ENCODE measurements at regions not wholly inside any gene's neighbourhood (a gene's known extent, or its start where the extent isn't known, plus 50 kb on each side); places are given as distances from the start of the nearest gene placed in this dataset.

- ChIA-PET POLR2A (no interaction called here), CTCF (no interaction called here)
- Mint-ChIP-seq H3K27me3 (no peaks in the 10 kb centered on the region), H3K9me3 (no peaks in the 10 kb centered on the region), H3K4me3 (no peak overlapping the region), H3K4me1 (ENCODE audit: low read depth) (no peaks in the 10 kb centered on the region), H3K36me3 (ENCODE audit: low read depth) (no peaks in the 10 kb centered on the region), H3K27ac (no peak overlapping the region)
- Histone ChIP-seq H3K9me3 (ENCODE audit: control insufficient read depth in 1 of 2, insufficient read depth in 1 of 2, low read length in 2 of 2) (peaks cover 0 to 6% of the 10 kb centered on the region in 2 experiments), H3K27ac (ENCODE audit: low read depth in 1 of 2, low read length in 2 of 2) (no peak overlapping the region), H3K4me1 (ENCODE audit: insufficient read depth, low read length) (no peaks in the 10 kb centered on the region), H3K27me3 (ENCODE audit: control insufficient read depth in 1 of 2, insufficient read depth in 2 of 2, low read length in 2 of 2) (no peaks in the 10 kb centered on the region), H3K4me3 (ENCODE audit: low read length) (no peak overlapping the region), H3K36me3 (ENCODE audit: insufficient read depth, low read length) (no peaks in the 10 kb centered on the region)
- ATAC-seq (ENCODE audit: poor library complexity) (no peak), DNase-seq (no peak)
- no peak for TF ChIP-seq CTCF (IDR thresholded peaks at IDR 0.05)
- intact Hi-C loops (cut with DNase I, micrococcal nuclease): no loop called here
Measured at GRCh38 chrX:43380704-43381103, 275.4 kb upstream of the MAOA start.

- intact Hi-C loops (cut with DNase I, micrococcal nuclease): no loop called here
- Histone ChIP-seq H3K9me3 (ENCODE audit: control insufficient read depth in 1 of 2, insufficient read depth in 1 of 2, low read length in 2 of 2) (no peaks in the 10 kb centered on the region), H3K4me3 (ENCODE audit: low read length) (no peak overlapping the region), H3K36me3 (ENCODE audit: insufficient read depth, low read length) (no peaks in the 10 kb centered on the region), H3K4me1 (ENCODE audit: insufficient read depth, low read length) (no peaks in the 10 kb centered on the region), H3K27me3 (ENCODE audit: control insufficient read depth in 1 of 2, insufficient read depth in 2 of 2, low read length in 2 of 2) (no peaks in the 10 kb centered on the region), H3K27ac (ENCODE audit: low read depth in 1 of 2, low read length in 2 of 2) (no peak overlapping the region)
- Mint-ChIP-seq H3K4me1 (ENCODE audit: low read depth) (no peaks in the 10 kb centered on the region), H3K27me3 (no peaks in the 10 kb centered on the region), H3K27ac (no peak overlapping the region), H3K36me3 (ENCODE audit: low read depth) (no peaks in the 10 kb centered on the region), H3K9me3 (no peaks in the 10 kb centered on the region), H3K4me3 (no peak overlapping the region)
- TF ChIP-seq CTCF (IDR thresholded peaks at IDR 0.05): no peak
- DNase-seq (no peak), ATAC-seq (ENCODE audit: poor library complexity) (no peak)
- POLR2A ChIA-PET: no interaction called here
- CTCF ChIA-PET: no interaction called here
Measured at GRCh38 chrX:43386875-43387274, 269.2 kb upstream of the MAOA start.

GRCh38 chrX:43405191-43405590 lies 250.9 kb upstream of the MAOA start:
- ChIA-PET POLR2A (no interaction called here), CTCF (no interaction called here)
- Mint-ChIP-seq H3K4me3 (no peak overlapping the region), H3K27me3 (no peaks in the 10 kb centered on the region), H3K9me3 (no peaks in the 10 kb centered on the region), H3K27ac (no peak overlapping the region), H3K4me1 (ENCODE audit: low read depth) (no peaks in the 10 kb centered on the region), H3K36me3 (ENCODE audit: low read depth) (no peaks in the 10 kb centered on the region)
- no peak for TF ChIP-seq CTCF (IDR thresholded peaks at IDR 0.05)
- no peaks in the 10 kb centered on the region for H3K36me3 ChIP-seq (ENCODE audit: insufficient read depth, low read length)
- intact Hi-C loops (cut with DNase I, micrococcal nuclease): no loop called here
- no peak overlapping the region for H3K27ac ChIP-seq (ENCODE audit: low read depth in 1 of 2, low read length in 2 of 2)
- ATAC-seq (ENCODE audit: poor library complexity): no peak
- H3K4me3 ChIP-seq (ENCODE audit: low read length): no peak overlapping the region
- H3K27me3 ChIP-seq (ENCODE audit: control insufficient read depth in 1 of 2, insufficient read depth in 2 of 2, low read length in 2 of 2): no peaks in the 10 kb centered on the region
- no peak for DNase-seq
- no peaks in the 10 kb centered on the region for H3K9me3 ChIP-seq (ENCODE audit: control insufficient read depth in 1 of 2, insufficient read depth in 1 of 2, low read length in 2 of 2)
- H3K4me1 ChIP-seq (ENCODE audit: insufficient read depth, low read length): no peaks in the 10 kb centered on the region
